ENCODE measurements at regions not wholly inside any gene's neighbourhood (a gene's known extent, or its start where the extent isn't known, plus 50 kb on each side); places are given as distances from the start of the nearest gene placed in this dataset.
A peak's percentile ranks its signal among the peaks of the same experiment; 100 is the strongest.

DNA sequence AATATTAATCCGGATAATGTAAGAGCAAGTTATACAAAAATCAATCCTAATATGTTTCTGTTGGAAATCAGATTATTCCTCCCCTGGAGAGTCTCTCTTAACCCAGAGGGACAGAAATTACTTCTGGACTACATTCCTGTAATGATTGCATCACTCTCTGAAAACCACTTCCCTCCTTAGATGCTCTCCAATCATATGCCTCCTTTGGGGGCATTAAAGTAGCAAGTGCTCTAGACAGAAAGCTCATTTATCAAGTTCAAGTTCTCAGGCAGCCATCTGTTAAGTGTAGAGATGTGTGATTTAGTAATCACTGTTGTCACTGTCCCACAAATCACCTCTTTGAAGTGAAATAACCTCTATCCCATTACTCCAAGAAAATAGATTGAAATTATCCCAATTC is 247.1 kb downstream of the SLCO4C1 start:
- TF ChIP-seq FOXA1 (IDR thresholded peaks at IDR 0.05) = no peak
- no peak for TF ChIP-seq ARNT (IDR thresholded peaks at IDR 0.05)
- no peak for TF ChIP-seq TARDBP (IDR thresholded peaks at IDR 0.05)
- TF ChIP-seq FOXK2 (IDR thresholded peaks at IDR 0.05) = no peak
- TF ChIP-seq, protein P1, sequence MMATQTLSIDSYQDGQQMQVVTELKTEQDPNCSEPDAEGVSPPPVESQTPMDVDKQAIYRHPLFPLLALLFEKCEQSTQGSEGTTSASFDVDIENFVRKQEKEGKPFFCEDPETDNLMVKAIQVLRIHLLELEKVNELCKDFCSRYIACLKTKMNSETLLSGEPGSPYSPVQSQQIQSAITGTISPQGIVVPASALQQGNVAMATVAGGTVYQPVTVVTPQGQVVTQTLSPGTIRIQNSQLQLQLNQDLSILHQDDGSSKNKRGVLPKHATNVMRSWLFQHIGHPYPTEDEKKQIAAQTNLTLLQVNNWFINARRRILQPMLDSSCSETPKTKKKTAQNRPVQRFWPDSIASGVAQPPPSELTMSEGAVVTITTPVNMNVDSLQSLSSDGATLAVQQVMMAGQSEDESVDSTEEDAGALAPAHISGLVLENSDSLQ (IDR thresholded peaks at IDR 0.05) = peak; percentile 66
- TF ChIP-seq BHLHE40 (IDR thresholded peaks at IDR 0.05; ENCODE audit: borderline replicate concordance) = no peak
- no peak for TF ChIP-seq FOXM1 (IDR thresholded peaks at IDR 0.05; ENCODE audit: borderline replicate concordance)
- TF ChIP-seq SP1 (IDR thresholded peaks at IDR 0.05) = no peak
- TF ChIP-seq ELF4 (IDR thresholded peaks at IDR 0.05) = no peak
- no peak for TF ChIP-seq CTBP1 (IDR thresholded peaks at IDR 0.05; ENCODE audit: borderline replicate concordance)
- TF ChIP-seq SUZ12 (IDR thresholded peaks at IDR 0.05) = no peak
- TF ChIP-seq HDGF (IDR thresholded peaks at IDR 0.05; ENCODE audit: borderline replicate concordance) = no peak

Data from HEK293T (cell line).